ENCODE measurements at regions not wholly inside any gene's neighbourhood (a gene's known extent, or its start where the extent isn't known, plus 50 kb on each side); places are given as distances from the start of the nearest gene placed in this dataset.

DNA sequence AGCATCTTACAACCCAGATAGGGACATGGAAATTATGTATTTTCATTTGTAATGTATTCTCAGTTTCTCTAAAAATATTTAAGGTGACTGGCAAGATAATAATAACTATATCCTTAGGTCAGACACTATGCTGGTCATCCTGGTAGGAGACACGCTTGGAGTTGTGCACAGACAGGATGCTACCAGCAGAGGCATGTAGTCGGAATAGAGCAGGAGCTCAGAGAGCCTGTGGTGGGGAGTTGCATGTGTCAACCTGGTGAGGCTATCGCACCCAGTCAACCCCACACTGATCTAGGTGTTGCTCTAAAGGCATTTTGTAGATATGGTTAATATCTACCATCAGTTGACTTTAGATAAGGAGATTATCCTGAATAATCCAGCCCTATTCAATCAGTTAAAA is 318.5 kb downstream of the MIAT start:
- Histone ChIP-seq H3K27ac (ENCODE audit: low read depth in 1 of 2, low read length in 1 of 2) (no peak overlapping the region), H3K4me3 (no peak overlapping the region), H3K4me1 (ENCODE audit: control insufficient read depth in 5 of 5, insufficient read depth in 5 of 5, low read length in 5 of 5) (no peaks in the 10 kb centered on the region), H3K27me3 (ENCODE audit: control insufficient read depth in 3 of 3, insufficient read depth in 3 of 3, low read length in 2 of 3) (peaks cover 0 to 4% (median 2%) of the 10 kb centered on the region in 3 donors), H3K9me3 (ENCODE audit: control insufficient read depth in 4 of 4, insufficient read depth in 3 of 4, low read length in 3 of 4) (peaks cover 0 to 2% (median 0%) of the 10 kb centered on the region in 4 donors), H3K36me3 (ENCODE audit: control insufficient read depth in 4 of 4, insufficient read depth in 4 of 4, low read length in 4 of 4) (no peaks in the 10 kb centered on the region), H3K9ac (ENCODE audit: insufficient read depth in 1 of 2, low read length in 2 of 2) (no peak overlapping the region)
- 72 to 81% methylated on average over 3 of the region's 3 CpGs for WGBS, 2 donors
- no peak for ATAC-seq (ENCODE audit: insufficient read depth, low FRiP score)
- DNase-seq, result no peak
- TF ChIP-seq, protein P1, sequence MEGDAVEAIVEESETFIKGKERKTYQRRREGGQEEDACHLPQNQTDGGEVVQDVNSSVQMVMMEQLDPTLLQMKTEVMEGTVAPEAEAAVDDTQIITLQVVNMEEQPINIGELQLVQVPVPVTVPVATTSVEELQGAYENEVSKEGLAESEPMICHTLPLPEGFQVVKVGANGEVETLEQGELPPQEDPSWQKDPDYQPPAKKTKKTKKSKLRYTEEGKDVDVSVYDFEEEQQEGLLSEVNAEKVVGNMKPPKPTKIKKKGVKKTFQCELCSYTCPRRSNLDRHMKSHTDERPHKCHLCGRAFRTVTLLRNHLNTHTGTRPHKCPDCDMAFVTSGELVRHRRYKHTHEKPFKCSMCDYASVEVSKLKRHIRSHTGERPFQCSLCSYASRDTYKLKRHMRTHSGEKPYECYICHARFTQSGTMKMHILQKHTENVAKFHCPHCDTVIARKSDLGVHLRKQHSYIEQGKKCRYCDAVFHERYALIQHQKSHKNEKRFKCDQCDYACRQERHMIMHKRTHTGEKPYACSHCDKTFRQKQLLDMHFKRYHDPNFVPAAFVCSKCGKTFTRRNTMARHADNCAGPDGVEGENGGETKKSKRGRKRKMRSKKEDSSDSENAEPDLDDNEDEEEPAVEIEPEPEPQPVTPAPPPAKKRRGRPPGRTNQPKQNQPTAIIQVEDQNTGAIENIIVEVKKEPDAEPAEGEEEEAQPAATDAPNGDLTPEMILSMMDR (IDR thresholded peaks at IDR 0.05; ENCODE audit: control extremely low read depth, extremely low read depth), result no peak

DNA sequence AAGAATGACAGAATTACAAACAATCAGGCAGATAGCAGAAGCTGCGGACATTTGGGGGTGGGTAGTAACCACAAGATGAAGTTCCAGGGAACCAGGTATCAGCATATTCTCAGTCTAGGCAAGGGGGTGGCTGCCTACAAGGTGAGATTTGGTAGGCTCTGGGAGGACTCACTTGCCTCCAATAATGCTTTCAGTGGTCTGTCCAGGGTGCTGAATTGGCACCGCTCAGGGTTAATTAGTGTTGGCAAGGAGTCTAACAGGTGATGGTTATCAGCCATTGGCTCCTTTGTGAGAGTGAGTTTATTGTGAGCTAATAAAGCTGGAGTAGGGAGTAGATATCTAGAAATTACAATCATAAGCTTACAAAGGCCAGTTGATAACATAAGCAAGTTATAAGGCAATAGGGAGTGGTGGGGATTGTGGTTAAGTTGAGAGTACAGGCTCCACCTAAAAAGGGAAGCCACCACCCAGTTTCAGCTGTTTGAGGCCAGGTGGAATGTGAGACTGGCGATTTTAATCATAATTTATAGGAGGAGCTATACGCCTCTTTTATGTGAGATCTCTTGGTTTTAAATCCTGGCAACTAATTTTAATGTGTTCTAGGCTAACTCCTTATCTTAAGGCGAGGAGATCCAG is 320.5 kb downstream of the MIAT start:
- H3K4me3 ChIP-seq, result no peak overlapping the region
- peak in 1 of 3 donors; percentile 20 for DNase-seq
- no peaks in the 10 kb centered on the region for H3K36me3 ChIP-seq (ENCODE audit: control insufficient read depth in 4 of 4, insufficient read depth in 4 of 4, low read length in 4 of 4)
- H3K9ac ChIP-seq (ENCODE audit: insufficient read depth in 1 of 2, low read length in 2 of 2), result no peak overlapping the region
- H3K4me1 ChIP-seq (ENCODE audit: control insufficient read depth in 5 of 5, insufficient read depth in 5 of 5, low read length in 5 of 5), result no peaks in the 10 kb centered on the region
- peaks cover 0 to 4% (median 2%) of the 10 kb centered on the region in 3 donors for H3K27me3 ChIP-seq (ENCODE audit: control insufficient read depth in 3 of 3, insufficient read depth in 3 of 3, low read length in 2 of 3)
- H3K27ac ChIP-seq (ENCODE audit: low read depth in 1 of 2, low read length in 1 of 2), result no peak overlapping the region
- WGBS, 2 donors, result 68 to 69% methylated on average over 5 of the region's 5 CpGs
- TF ChIP-seq, protein P1 (IDR thresholded peaks at IDR 0.05; ENCODE audit: control extremely low read depth, extremely low read depth), result no peak
- peaks cover 0 to 2% (median 0%) of the 10 kb centered on the region in 4 donors for H3K9me3 ChIP-seq (ENCODE audit: control insufficient read depth in 4 of 4, insufficient read depth in 3 of 4, low read length in 3 of 4)
- ATAC-seq (ENCODE audit: insufficient read depth, low FRiP score), result no peak

DNA sequence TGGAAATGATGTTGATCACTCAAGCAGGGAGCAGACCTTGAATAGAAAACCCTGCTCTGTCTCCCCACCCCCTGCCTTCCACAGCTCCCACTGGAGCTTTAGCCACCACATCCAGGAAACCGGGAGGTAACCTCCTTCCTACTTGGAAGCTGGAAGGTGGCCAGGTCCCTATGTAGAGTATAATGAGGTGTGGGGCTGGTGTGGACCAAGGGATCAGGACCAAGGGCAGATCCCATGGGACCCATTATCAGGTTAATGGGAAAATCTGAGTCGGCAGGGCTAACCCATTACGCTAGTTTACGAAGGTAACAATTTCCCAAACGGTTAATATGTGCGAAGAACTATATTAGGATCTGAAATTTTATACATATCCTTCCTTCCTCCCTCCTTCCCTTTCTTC is 321.9 kb downstream of the MIAT start:
- H3K4me1 ChIP-seq (ENCODE audit: control insufficient read depth in 5 of 5, insufficient read depth in 5 of 5, low read length in 5 of 5), result no peaks in the 10 kb centered on the region
- no peak overlapping the region for H3K4me3 ChIP-seq
- no peak overlapping the region for H3K9ac ChIP-seq (ENCODE audit: insufficient read depth in 1 of 2, low read length in 2 of 2)
- H3K27ac ChIP-seq (ENCODE audit: low read depth in 1 of 2, low read length in 1 of 2), result no peak overlapping the region
- ATAC-seq (ENCODE audit: insufficient read depth, low FRiP score) (no peak), DNase-seq (peak in 1 of 3 donors; percentile 22)
- H3K36me3 ChIP-seq (ENCODE audit: control insufficient read depth in 4 of 4, insufficient read depth in 4 of 4, low read length in 4 of 4), result no peaks in the 10 kb centered on the region
- H3K27me3 ChIP-seq (ENCODE audit: control insufficient read depth in 3 of 3, insufficient read depth in 3 of 3, low read length in 2 of 3), result peaks cover 0 to 5% (median 2%) of the 10 kb centered on the region in 3 donors
- WGBS, 2 donors, result 38 to 48% methylated on average over 6 of the region's 6 CpGs
- peaks cover 0 to 2% (median 0%) of the 10 kb centered on the region in 4 donors for H3K9me3 ChIP-seq (ENCODE audit: control insufficient read depth in 4 of 4, insufficient read depth in 3 of 4, low read length in 3 of 4)
- TF ChIP-seq, protein P1 (IDR thresholded peaks at IDR 0.05; ENCODE audit: control extremely low read depth, extremely low read depth), result no peak

DNA sequence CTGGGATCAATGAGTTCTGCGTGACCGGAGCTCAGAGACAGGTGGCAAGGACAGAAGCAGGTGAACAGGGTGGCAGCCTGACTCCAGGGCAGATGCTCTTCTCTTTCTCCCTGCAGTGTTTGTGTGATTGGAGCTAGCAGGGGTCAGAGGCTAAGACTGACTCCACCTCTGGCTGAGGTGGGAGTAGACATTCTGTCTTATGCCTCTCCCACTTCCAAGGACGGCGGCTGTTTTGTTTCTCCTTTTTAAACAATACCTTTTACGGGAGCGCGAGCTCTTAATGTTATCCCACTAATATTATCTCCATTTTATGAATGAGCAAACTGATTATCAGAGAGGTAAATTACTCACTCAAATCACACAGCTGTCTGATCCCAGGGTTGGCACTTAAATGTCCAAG is 323.7 kb downstream of the MIAT start:
- no peak overlapping the region for H3K9ac ChIP-seq (ENCODE audit: insufficient read depth in 1 of 2, low read length in 2 of 2)
- DNase-seq, result no peak
- no peak overlapping the region for H3K27ac ChIP-seq (ENCODE audit: low read depth in 1 of 2, low read length in 1 of 2)
- peaks cover 0 to 2% (median 0%) of the 10 kb centered on the region in 5 donors for H3K4me1 ChIP-seq (ENCODE audit: control insufficient read depth in 5 of 5, insufficient read depth in 5 of 5, low read length in 5 of 5)
- H3K36me3 ChIP-seq (ENCODE audit: control insufficient read depth in 4 of 4, insufficient read depth in 4 of 4, low read length in 4 of 4), result no peaks in the 10 kb centered on the region
- H3K9me3 ChIP-seq (ENCODE audit: control insufficient read depth in 4 of 4, insufficient read depth in 3 of 4, low read length in 3 of 4), result no peaks in the 10 kb centered on the region
- no peak overlapping the region for H3K4me3 ChIP-seq
- WGBS, 2 donors, result 67 to 79% methylated on average over 7 of the region's 7 CpGs
- TF ChIP-seq, protein P1 (IDR thresholded peaks at IDR 0.05; ENCODE audit: control extremely low read depth, extremely low read depth), result no peak
- H3K27me3 ChIP-seq (ENCODE audit: control insufficient read depth in 3 of 3, insufficient read depth in 3 of 3, low read length in 2 of 3), result peaks cover 0 to 5% (median 2%) of the 10 kb centered on the region in 3 donors
- no peak for ATAC-seq (ENCODE audit: insufficient read depth, low FRiP score)

Measured in lung (tissue), 11 donors.